Peyer's patch (tissue), 4 donors: ENCODE measurements at regions not wholly inside any gene's neighbourhood (a gene's known extent, or its start where the extent isn't known, plus 50 kb on each side); places are given as distances from the start of the nearest gene placed in this dataset.
"Not testable (repeated sequence)": the region's sequence is repeated elsewhere in the genome, so short reads cannot be mapped to it uniquely, and the experiment has no call there.

Experiments used
- DNase-seq, 3 donors: peaks; one replicate each; pipeline ENCODE4 v3.0.0-alpha.2; 2017 to 2019
- H3K27ac ChIP-seq, 4 donors: fragments of 200-600 bp; sonication (generic); one replicate each; pipeline ENCODE4 v1.5.1; 2016 to 2019
- H3K27me3 ChIP-seq, 2 donors: fragments of 200-600 bp; sonication (generic); one replicate each; pipeline ENCODE4 v1.5.1; 2019
- H3K36me3 ChIP-seq, 3 donors: fragments of 200-600 bp; sonication (generic); one replicate each; pipeline ENCODE4 v1.5.1; 2016 to 2019
- H3K4me1 ChIP-seq, 4 donors: fragments of 200-600 bp; sonication (generic); one replicate each; pipeline ENCODE4 v1.5.1; 2016 to 2019
- H3K4me3 ChIP-seq, 4 donors: fragments of 200-600 bp; sonication (generic); 1 replicate in 3 of 4; 2 replicates in 1 of 4; pipeline ENCODE4 v1.5.1; 2016 to 2019; ENCODE audit warnings: mild to moderate bottlenecking in 1 of 4
- H3K9me3 ChIP-seq, 4 donors: fragments of 200-600 bp; sonication (generic); one replicate each; pipeline ENCODE4 v1.5.1; 2016 to 2019; ENCODE audit warnings: mild to moderate bottlenecking in 1 of 4
- POLR2A ChIP-seq, 2 donors: fragments of 450-650 bp; IDR thresholded peaks; one replicate each; pipeline ENCODE4 v1.5.1; 2017; ENCODE audit warnings: antibody characterized with exemption in 2 of 2, mild to moderate bottlenecking in 2 of 2, moderate library complexity in 2 of 2
- TF ChIP-seq, protein P1 (sequence below), 6 experiments: fragments of 450-650 bp in 4 of 6; fragments of 200-600 bp in 2 of 6; sonication (generic) in 1 of 6; IDR thresholded peaks; one replicate each; pipeline ENCODE4 v1.5.1; 2017 to 2019; ENCODE audit warnings: antibody characterized with exemption in 6 of 6, mild to moderate bottlenecking in 3 of 6, moderate library complexity in 1 of 6

DNA sequence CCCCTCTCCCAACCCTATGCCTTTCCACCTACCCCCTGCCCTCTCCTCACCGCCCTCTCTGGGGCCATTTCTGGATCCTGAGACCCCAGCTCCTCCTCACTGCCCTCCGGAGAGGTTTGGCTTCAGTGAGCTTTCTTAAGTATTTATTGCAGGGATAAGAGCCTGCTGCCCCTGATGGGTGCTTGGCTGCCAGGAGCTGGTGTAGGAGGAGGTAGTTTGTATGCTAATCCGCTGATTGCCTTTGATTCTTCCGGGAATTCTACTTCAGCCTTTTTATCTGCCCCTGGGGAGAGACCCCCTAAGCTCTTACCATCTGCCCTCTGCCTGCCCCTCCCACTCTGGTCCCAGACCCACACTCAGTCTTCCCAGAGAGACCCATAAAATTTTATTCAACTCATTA, 263.5 kb upstream of the PODXL start:
- H3K27me3 ChIP-seq = no peaks in the 10 kb centered on the region
- DNase-seq = no peak
- H3K9me3 ChIP-seq = no peaks in the 10 kb centered on the region
- no peaks in the 10 kb centered on the region for H3K4me1 ChIP-seq
- H3K4me3 ChIP-seq = no peak overlapping the region
- H3K36me3 ChIP-seq = no peaks in the 10 kb centered on the region
- TF ChIP-seq, protein P1, sequence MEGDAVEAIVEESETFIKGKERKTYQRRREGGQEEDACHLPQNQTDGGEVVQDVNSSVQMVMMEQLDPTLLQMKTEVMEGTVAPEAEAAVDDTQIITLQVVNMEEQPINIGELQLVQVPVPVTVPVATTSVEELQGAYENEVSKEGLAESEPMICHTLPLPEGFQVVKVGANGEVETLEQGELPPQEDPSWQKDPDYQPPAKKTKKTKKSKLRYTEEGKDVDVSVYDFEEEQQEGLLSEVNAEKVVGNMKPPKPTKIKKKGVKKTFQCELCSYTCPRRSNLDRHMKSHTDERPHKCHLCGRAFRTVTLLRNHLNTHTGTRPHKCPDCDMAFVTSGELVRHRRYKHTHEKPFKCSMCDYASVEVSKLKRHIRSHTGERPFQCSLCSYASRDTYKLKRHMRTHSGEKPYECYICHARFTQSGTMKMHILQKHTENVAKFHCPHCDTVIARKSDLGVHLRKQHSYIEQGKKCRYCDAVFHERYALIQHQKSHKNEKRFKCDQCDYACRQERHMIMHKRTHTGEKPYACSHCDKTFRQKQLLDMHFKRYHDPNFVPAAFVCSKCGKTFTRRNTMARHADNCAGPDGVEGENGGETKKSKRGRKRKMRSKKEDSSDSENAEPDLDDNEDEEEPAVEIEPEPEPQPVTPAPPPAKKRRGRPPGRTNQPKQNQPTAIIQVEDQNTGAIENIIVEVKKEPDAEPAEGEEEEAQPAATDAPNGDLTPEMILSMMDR (IDR thresholded peaks at IDR 0.05) = no peak
- TF ChIP-seq POLR2A (IDR thresholded peaks at IDR 0.05) = no peak
- H3K27ac ChIP-seq = no peak overlapping the region

DNA sequence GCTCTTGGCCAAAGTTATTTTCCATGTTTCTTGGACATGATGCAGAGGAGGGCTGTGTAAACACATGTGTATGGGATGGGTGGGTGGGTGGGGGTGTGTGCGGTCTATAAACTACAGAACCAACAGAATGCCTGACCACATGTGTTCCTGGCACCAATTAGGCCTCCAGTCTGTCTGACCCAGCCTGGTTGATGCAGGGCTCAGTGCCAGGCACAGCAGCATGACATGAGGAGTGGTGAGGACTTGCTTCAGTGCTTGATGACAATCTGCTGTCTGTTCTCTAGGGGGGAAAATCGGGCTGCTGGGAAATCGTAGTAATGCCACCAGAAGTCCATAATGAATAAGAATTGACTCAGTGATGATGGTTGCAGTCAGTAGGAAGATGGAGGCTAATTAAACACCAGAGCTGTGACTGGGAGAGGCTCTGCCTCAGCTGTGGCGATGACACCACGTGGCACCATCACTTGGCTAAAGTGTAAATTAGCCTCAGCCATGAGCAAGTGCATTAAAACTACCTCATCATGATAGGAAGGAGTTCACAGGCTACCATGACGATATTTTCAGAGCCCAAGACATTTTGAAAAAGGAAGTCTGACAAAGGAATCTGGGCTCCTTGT, 260.1 kb upstream of the PODXL start:
- Histone ChIP-seq H3K36me3 (no peaks in the 10 kb centered on the region), H3K4me3 (no peak overlapping the region), H3K4me1 (no peaks in the 10 kb centered on the region), H3K9me3 (no peaks in the 10 kb centered on the region), H3K27me3 (no peaks in the 10 kb centered on the region), H3K27ac (no peak overlapping the region)
- DNase-seq = no peak
- TF ChIP-seq POLR2A (IDR thresholded peaks at IDR 0.05) = no peak
- TF ChIP-seq, protein P1 (IDR thresholded peaks at IDR 0.05) = no peak

DNA sequence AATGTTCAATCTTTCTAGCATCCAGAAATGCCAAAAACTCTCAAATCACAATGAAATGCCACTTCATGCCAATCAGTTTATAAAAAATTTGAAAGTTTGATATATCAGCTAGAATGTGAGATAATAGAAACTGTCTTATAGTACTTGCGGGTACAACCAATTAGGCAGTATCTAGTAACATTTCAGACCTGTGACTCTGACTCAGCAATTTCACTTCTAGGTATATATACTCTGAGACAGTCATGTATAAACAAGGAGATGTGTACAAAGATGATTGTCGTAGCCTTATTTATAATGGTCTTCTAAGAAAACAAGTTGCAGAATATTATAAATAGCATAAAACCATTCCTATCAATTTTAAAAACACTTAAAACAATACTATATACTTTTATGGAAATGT, 252.3 kb upstream of the PODXL start:
- TF ChIP-seq POLR2A (IDR thresholded peaks at IDR 0.05) = no peak
- TF ChIP-seq, protein P1 (IDR thresholded peaks at IDR 0.05) = no peak
- no peak for DNase-seq
- no peaks in the 10 kb centered on the region for H3K9me3 ChIP-seq
- no peaks in the 10 kb centered on the region for H3K4me1 ChIP-seq
- H3K27ac ChIP-seq = no peak overlapping the region
- no peaks in the 10 kb centered on the region for H3K36me3 ChIP-seq
- no peak overlapping the region for H3K4me3 ChIP-seq
- H3K27me3 ChIP-seq = no peaks in the 10 kb centered on the region

DNA sequence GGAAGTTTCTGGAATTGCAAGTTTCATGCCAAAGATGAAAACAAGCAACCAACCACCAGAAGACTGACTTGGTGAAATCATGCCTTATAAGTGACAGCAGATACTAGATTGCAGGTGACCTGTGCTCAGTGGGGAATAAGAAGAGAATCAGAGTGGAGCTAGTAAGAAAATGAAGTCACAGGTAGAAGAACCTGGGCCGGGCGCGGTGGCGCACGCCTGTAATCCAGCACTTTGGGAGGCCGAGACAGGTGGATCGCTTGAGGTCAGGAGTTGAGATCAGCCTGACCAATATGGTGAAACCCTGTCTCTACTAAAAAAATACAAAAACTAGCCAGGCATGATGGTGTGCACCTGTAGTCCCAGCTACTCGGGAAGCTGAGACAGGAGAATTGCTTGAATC, 251.7 kb upstream of the PODXL start:
- DNase-seq, H3K27me3 ChIP-seq, H3K4me3 ChIP-seq, H3K4me1 ChIP-seq, H3K9me3 ChIP-seq, H3K27ac ChIP-seq, H3K36me3 ChIP-seq: not testable (repeated sequence)

DNA sequence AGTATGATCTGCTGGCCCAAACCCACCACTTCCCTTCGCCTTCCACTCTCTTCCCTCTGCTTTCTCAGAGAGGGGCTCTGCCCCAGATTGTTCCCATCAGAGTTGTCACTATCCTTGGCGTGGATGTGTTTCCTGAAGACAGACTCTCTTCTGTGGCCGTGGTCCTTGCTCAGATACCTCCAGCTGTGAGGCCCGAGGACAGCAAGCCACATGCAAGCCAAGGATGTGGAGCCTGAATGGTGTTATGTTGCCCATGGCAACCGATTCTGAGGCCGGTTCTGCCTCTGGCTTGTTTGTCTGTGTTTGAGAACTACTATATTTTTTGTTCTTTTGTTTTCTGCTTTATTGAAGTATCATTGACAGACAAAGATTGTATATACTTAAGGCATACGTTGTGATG, 247.4 kb upstream of the PODXL start:
- Histone ChIP-seq H3K4me3 (no peak overlapping the region), H3K27ac (no peak overlapping the region), H3K36me3 (no peaks in the 10 kb centered on the region), H3K4me1 (no peaks in the 10 kb centered on the region), H3K9me3 (no peaks in the 10 kb centered on the region), H3K27me3 (no peaks in the 10 kb centered on the region)
- TF ChIP-seq POLR2A (IDR thresholded peaks at IDR 0.05) = no peak
- TF ChIP-seq, protein P1 (IDR thresholded peaks at IDR 0.05) = no peak
- DNase-seq = no peak

DNA sequence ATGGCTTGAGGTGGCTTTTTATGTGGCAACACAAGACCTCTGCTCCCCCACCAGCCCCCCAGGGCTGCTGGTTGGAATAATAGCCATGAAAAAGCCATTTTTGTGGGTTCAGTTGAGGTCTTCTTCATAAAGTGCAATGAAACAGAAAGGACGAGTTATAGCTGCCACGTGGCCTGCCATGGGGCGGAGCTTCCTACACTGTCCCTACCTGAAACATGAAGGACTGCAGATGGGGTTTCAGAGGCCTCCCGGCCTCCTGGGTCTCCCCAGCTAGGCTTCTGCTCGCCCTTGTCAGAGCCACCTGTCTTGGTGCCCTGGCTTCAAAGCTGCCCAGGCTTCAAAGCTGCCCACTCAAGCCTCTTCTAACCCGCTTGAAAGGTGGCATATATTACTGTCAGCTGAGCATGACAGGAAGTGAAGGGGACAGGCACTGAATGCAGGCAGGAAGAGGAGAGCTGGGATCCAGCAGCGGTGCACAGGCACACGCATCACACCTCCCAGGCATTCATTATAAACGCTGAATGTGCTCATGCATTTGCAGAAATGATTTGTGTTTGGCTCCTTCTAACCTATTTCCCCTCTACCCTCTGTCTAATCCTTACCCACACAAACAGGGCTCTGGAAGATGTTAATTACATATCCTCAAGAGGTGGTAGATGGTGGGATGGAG, 245.9 kb upstream of the PODXL start:
- H3K36me3 ChIP-seq = no peaks in the 10 kb centered on the region
- no peak overlapping the region for H3K4me3 ChIP-seq
- no peaks in the 10 kb centered on the region for H3K4me1 ChIP-seq
- no peak for DNase-seq
- no peaks in the 10 kb centered on the region for H3K27me3 ChIP-seq
- H3K9me3 ChIP-seq = no peaks in the 10 kb centered on the region
- TF ChIP-seq POLR2A (IDR thresholded peaks at IDR 0.05) = no peak
- H3K27ac ChIP-seq = no peak overlapping the region

DNA sequence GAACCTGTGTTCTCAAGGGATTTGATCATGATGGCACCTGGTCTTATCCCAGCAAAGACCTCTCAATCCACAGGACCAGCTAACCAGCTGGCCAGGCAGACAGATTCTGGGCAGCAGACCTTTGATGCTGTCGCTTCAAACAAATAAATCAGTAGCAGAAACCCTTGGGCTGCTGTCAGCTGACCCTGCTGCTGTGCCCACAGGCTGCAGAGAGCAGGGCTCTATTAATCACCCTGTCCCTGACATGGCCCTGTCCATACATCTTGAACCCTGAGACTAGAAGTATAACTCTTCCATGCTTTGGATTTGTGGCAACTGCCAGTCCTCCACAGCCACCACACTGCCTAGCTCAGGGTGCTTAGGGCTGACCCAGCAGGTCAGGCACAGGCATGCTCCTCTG, 244.1 kb upstream of the PODXL start:
- H3K4me1 ChIP-seq = no peaks in the 10 kb centered on the region
- no peaks in the 10 kb centered on the region for H3K27me3 ChIP-seq
- no peak overlapping the region for H3K4me3 ChIP-seq
- no peak for DNase-seq
- no peaks in the 10 kb centered on the region for H3K36me3 ChIP-seq
- TF ChIP-seq, protein P1 (IDR thresholded peaks at IDR 0.05) = no peak
- no peak for TF ChIP-seq POLR2A (IDR thresholded peaks at IDR 0.05)
- no peak overlapping the region for H3K27ac ChIP-seq
- no peaks in the 10 kb centered on the region for H3K9me3 ChIP-seq
